ENCODE measurements at regions not wholly inside any gene's neighbourhood (a gene's known extent, or its start where the extent isn't known, plus 50 kb on each side); places are given as distances from the start of the nearest gene placed in this dataset.
"Not testable (repeated sequence)": the region's sequence is repeated elsewhere in the genome, so short reads cannot be mapped to it uniquely, and the experiment has no call there.

- TF ChIP-seq CTCF (IDR thresholded peaks at IDR 0.05; ENCODE audit: low read depth, low read length): no peak
- ChIA-PET POLR2A (no interaction called here), CTCF (no interaction called here)
- Histone ChIP-seq H3K4me3 (ENCODE audit: low read depth, low read length) (no peak overlapping the region), H3K9me3 (ENCODE audit: control insufficient read depth, insufficient read depth, low read length) (no peaks in the 10 kb centered on the region; the same call in 1 of the 2 replicates), H3K27ac (ENCODE audit: low read depth, low read length) (no peak overlapping the region), H3K27me3 (ENCODE audit: control insufficient read depth, insufficient read depth, low read length) (no peaks in the 10 kb centered on the region)
- no peak for DNase-seq (ENCODE audit: low read depth, low spot score)
These were observed 462.7 kb upstream of the CDH4 start for GRCh38 chr20:60789399-60789798.

GRCh38 chr20:60790339-60790738, 461.7 kb upstream of the CDH4 start:
- H3K9me3 ChIP-seq (ENCODE audit: control insufficient read depth, insufficient read depth, low read length); DNase-seq (ENCODE audit: low read depth, low spot score); POLR2A ChIA-PET; H3K27ac ChIP-seq (ENCODE audit: low read depth, low read length); CTCF ChIA-PET; H3K4me3 ChIP-seq (ENCODE audit: low read depth, low read length); H3K27me3 ChIP-seq (ENCODE audit: control insufficient read depth, insufficient read depth, low read length): not testable (repeated sequence)

- Histone ChIP-seq H3K27me3 (ENCODE audit: control insufficient read depth, insufficient read depth, low read length) (no peaks in the 10 kb centered on the region), H3K27ac (ENCODE audit: low read depth, low read length) (no peak overlapping the region), H3K9me3 (ENCODE audit: control insufficient read depth, insufficient read depth, low read length) (no peaks in the 10 kb centered on the region; the same call in 1 of the 2 replicates), H3K4me3 (ENCODE audit: low read depth, low read length) (no peak overlapping the region)
- no peak for DNase-seq (ENCODE audit: low read depth, low spot score)
- CTCF ChIA-PET: no interaction called here
- POLR2A ChIA-PET: no interaction called here
- TF ChIP-seq CTCF (IDR thresholded peaks at IDR 0.05; ENCODE audit: low read depth, low read length): no peak
These were observed 460.2 kb upstream of the CDH4 start for GRCh38 chr20:60791823-60792222.

GRCh38 chr20:60792941-60793340, 459.1 kb upstream of the CDH4 start:
- H3K9me3 ChIP-seq (ENCODE audit: control insufficient read depth, insufficient read depth, low read length): no peaks in the 10 kb centered on the region; the same call in 1 of the 2 replicates
- TF ChIP-seq CTCF (IDR thresholded peaks at IDR 0.05; ENCODE audit: low read depth, low read length): no peak
- H3K4me3 ChIP-seq (ENCODE audit: low read depth, low read length): no peak overlapping the region
- POLR2A ChIA-PET: no interaction called here
- no peak for DNase-seq (ENCODE audit: low read depth, low spot score)
- no peak overlapping the region for H3K27ac ChIP-seq (ENCODE audit: low read depth, low read length)
- CTCF ChIA-PET: no interaction called here
- no peaks in the 10 kb centered on the region for H3K27me3 ChIP-seq (ENCODE audit: control insufficient read depth, insufficient read depth, low read length)

- DNase-seq (ENCODE audit: low read depth, low spot score): no peak
- H3K27ac ChIP-seq (ENCODE audit: low read depth, low read length): no peak overlapping the region
- no peaks in the 10 kb centered on the region for H3K27me3 ChIP-seq (ENCODE audit: control insufficient read depth, insufficient read depth, low read length)
- H3K4me3 ChIP-seq (ENCODE audit: low read depth, low read length): no peak overlapping the region
- ChIA-PET POLR2A (no interaction called here), CTCF (no interaction called here)
- no peaks in the 10 kb centered on the region; the same call in 1 of the 2 replicates for H3K9me3 ChIP-seq (ENCODE audit: control insufficient read depth, insufficient read depth, low read length)
- no peak for TF ChIP-seq CTCF (IDR thresholded peaks at IDR 0.05; ENCODE audit: low read depth, low read length)
These were observed 457.4 kb upstream of the CDH4 start for GRCh38 chr20:60794674-60795073.

GRCh38 chr20:60795651-60796050, 456.4 kb upstream of the CDH4 start:
- ChIA-PET POLR2A (no interaction called here), CTCF (no interaction called here)
- TF ChIP-seq CTCF (IDR thresholded peaks at IDR 0.05; ENCODE audit: low read depth, low read length): no peak
- Histone ChIP-seq H3K27me3 (ENCODE audit: control insufficient read depth, insufficient read depth, low read length) (no peaks in the 10 kb centered on the region), H3K4me3 (ENCODE audit: low read depth, low read length) (no peak overlapping the region), H3K9me3 (ENCODE audit: control insufficient read depth, insufficient read depth, low read length) (no peaks in the 10 kb centered on the region; the same call in 1 of the 2 replicates), H3K27ac (ENCODE audit: low read depth, low read length) (no peak overlapping the region)
- DNase-seq (ENCODE audit: low read depth, low spot score): no peak

All from AG04450 (cell line).